ENCODE measurements at regions not wholly inside any gene's neighbourhood (a gene's known extent, or its start where the extent isn't known, plus 50 kb on each side); places are given as distances from the start of the nearest gene placed in this dataset.

GRCh38 chr3:168457954-168458539 lies 362.3 kb upstream of the GOLIM4 start (continued):
- TF ChIP-seq REST (IDR thresholded peaks at IDR 0.05; ENCODE audit: unreplicated experiment) (no peak), NANOG (IDR thresholded peaks at IDR 0.05; ENCODE audit: borderline replicate concordance) (no peak), JUNB (IDR thresholded peaks at IDR 0.05; ENCODE audit: unreplicated experiment) (no peak), CREB1 (CRISPR knock-in tag; IDR thresholded peaks at IDR 0.05; ENCODE audit: low read depth) (no peak), ETS1 (IDR thresholded peaks at IDR 0.05) (no peak)

GRCh38 chr3:168455814-168456213 lies 360.1 kb upstream of the GOLIM4 start:
- no peak overlapping the region for H3K4me3 Mint-ChIP-seq
- H3K27me3 Mint-ChIP-seq (ENCODE audit: insufficient read depth, low read depth, poor library complexity): no peaks in the 10 kb centered on the region
- Histone ChIP-seq H3F3A (replicated peaks; ENCODE audit: low read depth) (no peaks in the 10 kb centered on the region), H3K4me1 (ENCODE audit: insufficient read depth) (no peaks in the 10 kb centered on the region), H3K27me3 (ENCODE audit: insufficient read depth) (no peaks in the 10 kb centered on the region), H3K9me2 (ENCODE audit: insufficient read depth) (no peaks in the 10 kb centered on the region), H3K79me2 (replicated peaks; ENCODE audit: insufficient read depth) (no peaks in the 10 kb centered on the region), H3K4me3 (no peak overlapping the region), H3K36me3 (ENCODE audit: insufficient read depth) (no peaks in the 10 kb centered on the region), H3K27ac (ENCODE audit: low read depth) (no peak overlapping the region), H2AFZ (no peak overlapping the region), H3K4me2 (no peak overlapping the region), H4K20me1 (replicated peaks; ENCODE audit: insufficient read depth) (no peaks in the 10 kb centered on the region)
- no peaks in the 10 kb centered on the region for H3K9me3 Mint-ChIP-seq
- H3K36me3 Mint-ChIP-seq (ENCODE audit: low read depth): peaks cover under 1% of the 10 kb centered on the region; the same call in 1 of the 3 replicates
- ATAC-seq (peak; percentile 58), DNase-seq (ENCODE audit: low spot score) (no peak)
- TF ChIP-seq REST (IDR thresholded peaks at IDR 0.05; ENCODE audit: unreplicated experiment): no peak
- H3K4me1 Mint-ChIP-seq: peaks cover 10% of the 10 kb centered on the region
- H3K27ac Mint-ChIP-seq: no peak overlapping the region

Data from GM23338 (cell line).